HepG2 (cell line): ENCODE measurements at regions not wholly inside any gene's neighbourhood (a gene's known extent, or its start where the extent isn't known, plus 50 kb on each side); places are given as distances from the start of the nearest gene placed in this dataset.

Experiments
- ATAC-seq: fragments of 200-7000 bp; cut with Tn5 transposase; 3 replicates; pipeline ENCODE4 v1.9.1; 2020; ENCODE audit warnings: mild to moderate bottlenecking, moderate library complexity
- BruUV-seq: library from RNA; stranded (reverse); fragments of 400-500 nt; replicated peaks from 2 replicates; lab custom pipeline; 2021; lab: Mats Ljungman, UMichigan
- CTCF ChIA-PET: fragments of 300-600 bp; formaldehyde crosslinking; extraction: SDS; loops from one replicate; lab custom pipeline; 2021; ENCODE audit warnings: low total read pairs, inconsistent platforms, low intra/inter-chr PET ratio; lab: Yijun Ruan, JAX
- POLR2A ChIA-PET: fragments of 350-600 bp; sonication (Branson Sonifier 250); formaldehyde crosslinking; loops from one replicate; lab custom pipeline; 2020; ENCODE audit warnings: antibody characterized with exemption, inconsistent platforms; lab: Yijun Ruan, JAX
- DNase-seq: peaks from one replicate; pipeline ENCODE4 v3.0.0-alpha.2; 2015; ENCODE audit warnings: low spot score
- FAIRE-seq: peaks from 3 replicates; lab custom pipeline; 2011; peaks lifted over from hg19 to GRCh38; lab: Jason Lieb, UNC
- H2AFZ ChIP-seq: one replicate; pipeline ENCODE4 v1.6.1; 2011; ENCODE audit warnings: low read length, inconsistent platforms
- H3K27ac ChIP-seq: fragments of 300-600 bp; 3 replicates; pipeline ENCODE4 v1.8.0; 2011; ENCODE audit warnings: mixed run types, mild to moderate bottlenecking, mixed read lengths, low read length, inconsistent platforms; ENCODE audit not compliant: insufficient read depth; ENCODE audit errors: extremely low read length
- H3K27me3 ChIP-seq, 2 experiments: fragments of 200-600 bp in 1 of 2; 2 replicates in 1 of 2; 3 replicates in 1 of 2; pipeline versions ENCODE4 v1.6.0 to v1.8.0; 2011; ENCODE audit warnings: low read length in 2 of 2, mild to moderate bottlenecking in 2 of 2, moderate library complexity in 2 of 2, inconsistent platforms in 1 of 2; ENCODE audit not compliant: insufficient read depth in 2 of 2, control insufficient read depth in 1 of 2
- H3K36me3 ChIP-seq, 2 experiments: fragments of 200-600 bp in 1 of 2; replicated peaks in 1 of 2; 2 replicates in 1 of 2; 3 replicates in 1 of 2; pipeline versions ENCODE4 v1.5.1 to v1.8.0; 2011; ENCODE audit warnings: low read length in 2 of 2, inconsistent platforms in 1 of 2; ENCODE audit not compliant: insufficient read depth in 2 of 2, control insufficient read depth in 1 of 2
- H3K4me1 ChIP-seq: 2 replicates; pipeline ENCODE4 v1.5.1; 2012; ENCODE audit warnings: low read length, inconsistent platforms; ENCODE audit not compliant: insufficient read depth
- H3K4me2 ChIP-seq: 2 replicates; pipeline ENCODE4 v1.6.0; 2011; ENCODE audit warnings: low read depth, low read length, inconsistent platforms
- H3K4me3 ChIP-seq, 3 experiments: fragments of 200-600 bp in 1 of 3; sonication (generic), shearing (Covaris generic) in 1 of 3; replicated peaks in 1 of 3; 2 replicates each; pipeline ENCODE4 v1.5.1; 2011 to 2016; ENCODE audit warnings: low read length in 3 of 3, inconsistent platforms in 2 of 3, low read depth in 2 of 3, mild to moderate bottlenecking in 2 of 3, control low read depth in 1 of 3, mixed read lengths in 1 of 3; ENCODE audit not compliant: insufficient read depth in 1 of 3
- H3K79me2 ChIP-seq: one replicate; pipeline ENCODE4 v1.6.1; 2011; ENCODE audit warnings: low read length, inconsistent platforms; ENCODE audit not compliant: insufficient read depth
- H3K9ac ChIP-seq: 2 replicates; pipeline ENCODE4 v1.6.0; 2011; ENCODE audit warnings: mild to moderate bottlenecking, low read depth, low read length, inconsistent platforms; ENCODE audit not compliant: insufficient read depth
- H3K9me3 ChIP-seq: 2 replicates; pipeline ENCODE4 v1.5.1; 2012; ENCODE audit warnings: mild to moderate bottlenecking, low read length
- H4K20me1 ChIP-seq: 2 replicates; pipeline ENCODE4 v1.6.0; 2011; ENCODE audit warnings: inconsistent platforms, mild to moderate bottlenecking, low read length, moderate library complexity; ENCODE audit not compliant: insufficient read depth
- CBFB ChIP-seq: sonication (generic); formaldehyde crosslinking; IDR thresholded peaks from 2 replicates; pipeline ENCODE4 v1.4.0; 2020; ENCODE audit warnings: missing genetic modification reagents
- DBP ChIP-seq: sonication (generic); formaldehyde crosslinking; IDR thresholded peaks from 2 replicates; pipeline ENCODE4 v1.4.0; 2020; ENCODE audit warnings: missing genetic modification reagents; ENCODE audit errors: not compliant biosample characterization
- E2F1 ChIP-seq: sonication (generic); formaldehyde crosslinking; IDR thresholded peaks from 2 replicates; pipeline ENCODE4 v1.5.0; 2020; ENCODE audit warnings: missing genetic modification reagents
- JARID2 ChIP-seq: sonication (generic); formaldehyde crosslinking; IDR thresholded peaks from 2 replicates; pipeline ENCODE4 v1.8.1; 2023; ENCODE audit warnings: missing genetic modification reagents, inconsistent platforms; ENCODE audit not compliant: insufficient replicate concordance
- PLRG1 ChIP-seq: fragments of 450-650 bp; conservative IDR thresholded peaks from 2 replicates; pipeline ENCODE4 v1.6.1; 2016
- SATB2 ChIP-seq: sonication (generic); formaldehyde crosslinking; IDR thresholded peaks from 2 replicates; pipeline ENCODE4 v1.5.0; 2020; ENCODE audit warnings: missing genetic modification reagents
- SIN3A ChIP-seq: IDR thresholded peaks from 2 replicates; pipeline ENCODE4 v1.6.1; 2011; ENCODE audit warnings: low read depth, mild to moderate bottlenecking, control low read depth, low read length, borderline replicate concordance
- SMAD1 ChIP-seq: sonication (generic); formaldehyde crosslinking; IDR thresholded peaks from 2 replicates; pipeline ENCODE4 v1.4.0; 2020; ENCODE audit warnings: missing genetic modification reagents, low read depth, mild to moderate bottlenecking, borderline replicate concordance
- U2AF2 ChIP-seq: fragments of 200-400 bp; formaldehyde crosslinking; IDR thresholded peaks from 2 replicates; pipeline ENCODE4 v1.6.1; 2017; ENCODE audit warnings: low read depth, mild to moderate bottlenecking, low read length
- ZBTB3 ChIP-seq: sonication (generic); formaldehyde crosslinking; IDR thresholded peaks from 2 replicates; pipeline ENCODE4 v1.4.0; 2020; ENCODE audit warnings: low read depth, mild to moderate bottlenecking, moderate library complexity, missing genetic modification reagents, borderline replicate concordance
- ZNF432 ChIP-seq: sonication (generic); formaldehyde crosslinking; IDR thresholded peaks from 2 replicates; pipeline ENCODE4 v1.5.0; 2020; ENCODE audit warnings: missing genetic modification reagents, mild to moderate bottlenecking, borderline replicate concordance
- ZNF891 ChIP-seq: sonication (generic); formaldehyde crosslinking; IDR thresholded peaks from 2 replicates; pipeline ENCODE4 v1.5.0; 2020; ENCODE audit warnings: mild to moderate bottlenecking, missing genetic modification reagents
- in situ Hi-C: cut with HindIII; loops from 2 replicates; pipeline ENCODE4 v1.10.0; 2017; ENCODE audit warnings: low pct_unique_long_range_greater_than_20kb; ENCODE audit not compliant: extremely low pct_ligation_motif_present
- intact Hi-C: fragments of 100-400 bp; cut with micrococcal nuclease; formaldehyde crosslinking; loops from one replicate; pipeline ENCODE4 v1.10.0; 2022; ENCODE audit not compliant: unreplicated experiment

- POLR2A ChIA-PET, result no interaction called here
- ATAC-seq (no peak), FAIRE-seq (no peak), DNase-seq (no peak)
- no peaks in the 10 kb centered on the region for H3K4me1 ChIP-seq
- no peak overlapping the region for H3K4me3 ChIP-seq
- H3K4me2 ChIP-seq, result no peak overlapping the region
- no peak overlapping the region for H2AFZ ChIP-seq
- H3K9ac ChIP-seq, result no peak overlapping the region
- no TSS peak for BruUV-seq
- H3K9me3 ChIP-seq, result no peaks in the 10 kb centered on the region
- H3K27me3 ChIP-seq, result no peaks in the 10 kb centered on the region
- in situ Hi-C loops (no loop called here), intact Hi-C loops (no loop called here)
- H3K79me2 ChIP-seq, result no peaks in the 10 kb centered on the region
- TF ChIP-seq E2F1 (CRISPR knock-in tag) (no peak), ZNF891 (CRISPR knock-in tag) (no peak), ZBTB3 (CRISPR knock-in tag) (no peak), SIN3A (no peak), DBP (CRISPR knock-in tag) (no peak), SMAD1 (CRISPR knock-in tag) (no peak), U2AF2 (no peak), JARID2 (CRISPR knock-in tag) (no peak), CBFB (CRISPR knock-in tag) (no peak), SATB2 (CRISPR knock-in tag) (no peak), PLRG1 (no peak), ZNF432 (no peak)
- H3K36me3 ChIP-seq, result no peaks in the 10 kb centered on the region
- CTCF ChIA-PET, result no interaction called here
- H3K27ac ChIP-seq, result no peak overlapping the region
- no peaks in the 10 kb centered on the region for H4K20me1 ChIP-seq
Observed at GRCh38 chr7:84904561-84904960, 282.3 kb downstream of the SEMA3D start.
